Stimulated activated CD8-positive, alpha-beta memory T cell treated with anti-CD3 and anti-CD28 coated beads, Interleukin-15, amount 100 ng/mL, for 24 hours (primary cell): ENCODE measurements at regions not wholly inside any gene's neighbourhood (a gene's known extent, or its start where the extent isn't known, plus 50 kb on each side); places are given as distances from the start of the nearest gene placed in this dataset.
"Not testable (repeated sequence)": the region's sequence is repeated elsewhere in the genome, so short reads cannot be mapped to it uniquely, and the experiment has no call there.

Source experiments
- DNase-seq: peaks from one replicate; pipeline ENCODE4 v3.0.0-alpha.2; 2020; ENCODE audit warnings: low read depth

GRCh38 chr5:1652873-1653697 is 129.3 kb upstream of the LPCAT1 start:
- DNase-seq = no peak

GRCh38 chr5:1651971-1652872 is 128.5 kb upstream of the LPCAT1 start:
- no peak for DNase-seq

DNA sequence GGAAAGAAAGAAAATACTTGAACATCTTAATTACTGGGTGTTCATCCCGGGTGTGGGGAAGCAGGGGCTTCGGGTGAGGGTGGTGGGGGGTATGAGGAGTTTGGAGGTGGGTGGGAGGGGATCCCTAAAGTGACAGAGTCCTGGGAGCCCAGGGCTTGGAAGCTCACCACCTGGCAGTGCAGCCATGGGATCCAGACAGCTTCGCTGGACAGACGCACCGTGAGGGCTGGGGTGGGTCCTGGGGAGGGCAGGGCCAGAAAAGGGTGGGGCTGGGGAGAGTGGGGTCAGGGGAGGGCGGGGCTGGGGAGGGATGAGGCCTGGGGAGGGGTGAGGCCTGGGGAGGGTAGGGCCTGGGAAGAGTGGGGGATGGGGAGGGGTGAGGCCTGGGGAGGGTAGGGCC is 127.5 kb upstream of the LPCAT1 start:
- no peak for DNase-seq

GRCh38 chr5:1649554-1649953 is 125.8 kb upstream of the LPCAT1 start:
- DNase-seq = no peak

DNA sequence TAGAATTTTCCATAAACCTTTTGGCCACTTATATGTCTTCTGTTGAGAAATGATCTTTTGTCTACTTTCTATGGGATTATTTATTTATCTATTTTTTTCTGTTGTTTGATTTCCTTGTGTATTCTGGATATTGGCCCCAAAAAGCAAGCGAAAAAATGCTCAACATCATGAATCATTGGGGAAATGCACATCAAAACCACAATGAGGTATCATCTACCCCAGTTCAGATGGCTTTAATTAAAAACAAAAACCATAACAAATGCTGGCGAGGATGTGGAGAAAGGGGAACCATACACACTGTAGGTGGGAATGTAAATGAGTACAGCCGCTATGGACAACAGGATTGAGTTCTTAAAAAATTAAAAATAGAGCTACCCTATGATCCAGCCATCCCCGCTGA is 125.0 kb upstream of the LPCAT1 start:
- DNase-seq = no peak

DNA sequence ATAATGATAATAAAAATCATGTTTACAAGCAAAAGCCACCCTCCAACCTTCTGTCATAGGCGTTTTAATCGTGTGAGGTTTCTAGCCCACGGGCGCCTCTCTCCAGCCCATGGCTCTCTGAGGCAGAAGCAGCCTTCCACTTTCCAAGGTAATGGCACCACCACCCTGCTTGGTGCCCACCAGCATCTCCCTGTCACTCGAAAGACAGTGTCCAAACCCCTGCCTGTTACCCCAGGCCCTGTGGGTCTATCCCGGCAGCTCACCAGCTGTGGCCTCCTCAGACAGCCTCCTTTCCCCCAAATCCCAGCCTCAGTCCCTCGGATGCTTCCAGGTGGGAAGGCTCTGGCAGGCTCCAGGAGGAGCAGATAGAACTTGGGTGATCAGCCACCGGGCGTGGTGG is 123.8 kb upstream of the LPCAT1 start:
- no peak for DNase-seq

DNA sequence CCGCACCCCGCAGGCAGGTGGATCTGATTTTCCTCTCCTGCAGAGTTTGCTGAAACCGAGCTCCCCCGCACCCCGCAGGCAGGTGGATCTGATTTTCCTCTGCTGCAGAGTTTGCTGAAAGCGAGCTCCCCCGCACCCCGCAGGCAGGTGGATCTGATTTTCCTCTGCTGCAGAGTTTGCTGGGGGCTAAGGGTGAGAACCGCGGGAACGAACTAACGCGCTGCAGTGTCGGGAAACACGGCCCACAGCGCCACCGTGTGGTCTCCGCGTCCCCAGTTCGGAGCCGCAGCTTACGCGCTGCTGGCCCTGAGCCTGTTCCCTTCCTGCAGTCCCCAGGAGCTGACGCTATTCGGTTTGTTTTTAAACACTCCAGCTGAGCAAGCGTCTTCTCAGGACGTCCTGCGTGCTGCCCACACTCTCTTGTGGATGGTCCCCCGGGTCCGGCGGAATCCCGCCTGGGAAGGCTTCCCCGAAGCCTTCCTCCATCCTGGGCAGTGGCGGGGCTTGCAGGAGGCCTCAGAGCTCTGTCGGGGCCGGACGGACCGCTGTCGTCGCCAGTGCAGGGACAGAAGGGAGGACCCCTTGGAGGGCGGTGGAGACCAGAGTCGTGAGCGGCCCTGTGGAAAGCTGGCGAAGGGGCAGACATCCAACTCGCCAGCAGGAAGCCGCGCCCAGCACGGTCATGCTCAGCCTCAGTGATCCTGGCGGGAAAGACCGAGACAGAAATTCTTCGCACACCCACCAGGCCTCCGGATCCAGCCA is 121.2 kb upstream of the LPCAT1 start:
- peak; percentile 68 for DNase-seq

GRCh38 chr5:1644393-1644809 is 120.6 kb upstream of the LPCAT1 start:
- DNase-seq = not testable (repeated sequence)

GRCh38 chr5:1643651-1644392 is 120.1 kb upstream of the LPCAT1 start:
- DNase-seq = no peak

DNA sequence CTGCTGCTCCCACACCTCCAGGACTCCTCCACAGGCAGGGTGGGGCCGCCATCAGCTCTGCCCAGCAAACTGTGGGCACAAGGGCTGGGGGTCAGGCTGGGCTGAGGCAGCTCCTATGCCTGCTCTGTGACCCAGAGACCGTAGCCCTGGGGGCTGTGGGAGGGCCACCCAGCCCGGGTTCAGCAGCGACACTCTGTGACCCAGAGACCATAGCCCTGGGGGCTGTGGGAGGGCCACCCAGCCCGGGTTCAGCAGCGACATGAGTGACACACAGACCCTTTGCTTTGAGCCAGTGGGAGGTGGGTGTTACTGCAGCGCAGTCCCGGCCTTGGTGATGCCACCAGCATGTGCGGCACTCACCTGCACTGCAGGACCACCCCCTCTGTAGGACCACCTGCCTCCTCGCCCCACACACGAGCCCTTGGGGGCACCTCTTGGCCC is 118.9 kb upstream of the LPCAT1 start:
- no peak for DNase-seq

DNA sequence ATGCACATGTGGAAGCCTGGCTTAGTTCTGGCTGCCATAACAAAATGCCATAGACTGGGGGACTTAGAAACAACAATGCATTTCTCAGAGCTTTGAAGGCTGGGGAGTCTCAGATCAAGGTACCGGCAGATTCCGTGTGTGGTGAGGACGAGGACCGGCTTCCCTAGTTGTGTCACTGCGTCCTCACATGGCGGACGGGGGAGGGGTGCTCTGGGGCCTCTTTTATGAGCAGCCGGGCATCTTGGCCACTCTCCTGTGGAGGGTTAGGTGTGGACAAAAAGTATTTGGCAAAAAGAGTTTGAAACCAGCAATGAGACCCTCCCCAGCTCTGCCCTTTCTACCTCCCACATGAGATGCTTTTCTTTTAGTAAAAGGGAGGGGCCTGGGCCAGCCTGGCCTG is 118.5 kb upstream of the LPCAT1 start:
- no peak for DNase-seq

DNA sequence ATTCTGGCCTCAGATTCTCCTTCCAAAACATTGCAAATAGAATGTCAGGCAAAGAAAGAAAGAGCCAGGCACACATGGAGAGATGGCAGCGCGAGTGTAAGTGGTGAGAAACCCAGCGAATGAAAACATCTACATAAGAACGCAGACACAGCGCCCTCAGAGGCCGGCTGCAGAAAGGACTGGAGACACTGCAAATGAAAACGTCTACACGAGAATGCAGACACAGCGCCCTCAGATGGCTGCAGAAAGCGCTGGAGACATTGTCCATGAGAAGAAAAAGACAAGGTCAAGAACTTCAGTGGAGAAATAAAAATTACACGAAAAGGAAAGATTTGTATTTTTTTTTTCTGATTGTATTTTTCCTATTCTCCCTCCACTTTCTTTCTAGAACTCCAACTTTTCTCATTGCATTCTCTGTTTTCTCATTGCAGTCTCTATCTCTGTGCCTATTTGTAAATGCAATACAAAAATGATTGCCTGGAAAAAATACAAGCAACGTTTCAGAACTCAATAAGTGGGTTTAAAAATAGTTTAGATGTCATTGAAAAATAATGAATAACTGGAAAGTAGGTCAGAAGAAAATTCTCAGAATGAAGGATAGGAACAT is 117.9 kb upstream of the LPCAT1 start:
- DNase-seq = no peak

DNA sequence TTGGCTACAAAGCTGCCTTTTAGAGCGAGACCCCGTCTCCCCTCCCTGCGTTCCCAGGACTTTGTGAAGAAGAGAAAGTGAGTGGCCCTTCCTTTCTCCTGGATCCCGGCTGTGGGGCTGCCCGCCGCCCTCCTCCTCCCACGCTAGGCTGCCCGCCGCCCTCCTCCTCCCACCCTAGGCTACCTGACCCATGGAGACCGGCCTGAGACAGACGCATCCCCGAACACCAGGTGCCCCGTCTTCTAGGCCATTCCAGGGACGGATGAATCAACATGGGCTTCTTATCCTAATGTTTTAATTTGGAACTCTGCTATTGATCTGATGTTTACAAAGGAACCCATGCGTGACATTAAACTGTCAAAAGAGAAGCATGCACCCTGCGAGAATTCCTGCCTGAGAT is 117.3 kb upstream of the LPCAT1 start:
- no peak for DNase-seq

DNA sequence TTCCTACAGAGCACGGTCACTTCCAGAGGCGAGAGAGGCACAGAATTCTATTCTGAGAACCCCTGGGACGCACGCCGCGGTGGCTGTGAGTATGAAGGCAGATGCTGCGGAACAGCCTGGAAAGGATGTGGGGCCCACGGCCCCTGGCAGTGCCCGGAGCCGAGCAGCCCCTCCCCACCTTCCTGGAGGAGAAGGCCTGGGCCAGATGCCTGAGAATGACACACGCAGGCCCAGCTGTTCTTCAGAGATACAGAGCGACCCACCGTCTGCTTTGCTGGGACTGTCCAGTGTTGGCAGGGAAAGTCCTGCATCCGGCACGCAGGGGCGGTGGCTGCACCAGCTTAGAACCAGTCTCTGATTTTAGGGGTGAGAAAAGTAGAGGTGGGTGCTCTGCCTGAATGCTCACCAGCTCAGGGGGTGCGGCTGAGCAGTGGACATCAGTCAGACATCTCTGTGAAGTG is 116.7 kb upstream of the LPCAT1 start:
- DNase-seq = no peak

DNA sequence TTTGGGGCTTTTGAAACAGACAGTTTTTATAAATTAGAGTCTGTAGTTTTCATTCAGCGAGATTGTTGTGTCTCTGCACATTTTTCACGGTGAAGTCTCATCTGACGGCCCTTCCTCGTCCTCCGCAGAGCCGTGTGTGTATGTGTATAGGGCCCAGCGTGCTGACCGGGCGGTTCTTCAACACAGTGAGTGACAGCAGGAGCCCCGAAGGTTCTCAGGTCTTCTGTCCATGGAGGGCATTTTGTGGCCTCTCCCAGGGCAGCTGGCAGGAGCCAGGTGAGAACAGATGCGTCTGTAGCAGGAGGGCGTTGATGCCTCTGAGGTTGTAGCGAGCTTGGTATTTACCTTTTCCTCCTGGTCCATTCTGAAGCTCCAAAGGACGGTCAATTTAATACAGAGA is 116.0 kb upstream of the LPCAT1 start:
- DNase-seq = no peak

- no peak for DNase-seq
Observed at GRCh38 chr5:1638658-1639400, 115.1 kb upstream of the LPCAT1 start.

- no peak for DNase-seq
Observed at GRCh38 chr5:1637639-1638481, 114.1 kb upstream of the LPCAT1 start.

DNA sequence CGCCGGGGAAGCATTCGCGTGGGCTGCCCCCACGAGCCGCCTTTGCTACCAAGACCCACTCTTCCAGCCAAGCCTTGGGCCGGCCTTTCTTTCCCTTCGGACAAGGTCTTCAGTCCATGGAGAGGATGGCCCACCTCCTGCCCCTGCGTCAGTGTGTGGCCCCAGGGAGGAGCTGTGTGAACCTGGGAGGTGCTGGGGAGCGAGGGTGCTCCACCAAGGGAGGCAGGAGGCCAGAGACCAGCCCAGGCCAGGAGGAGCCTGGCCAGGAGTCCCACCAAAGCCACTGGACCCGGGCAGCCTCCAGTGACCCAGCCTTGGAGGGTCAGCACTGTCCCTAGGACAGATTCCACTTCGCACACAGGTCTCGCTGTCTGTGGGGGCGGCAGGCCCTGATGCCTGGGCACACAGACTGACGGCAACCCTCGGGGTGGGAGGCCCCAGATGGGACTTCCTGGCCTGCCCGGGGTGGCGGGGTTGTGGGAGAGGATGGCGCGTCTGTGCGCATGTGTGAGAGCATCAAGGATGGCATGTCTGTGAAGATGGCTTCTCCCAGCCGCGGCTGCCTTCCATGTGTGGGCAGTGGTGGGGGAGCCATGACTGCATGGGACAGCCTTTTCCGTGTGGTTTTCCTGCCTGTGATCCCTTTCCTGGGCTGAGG is 113.3 kb upstream of the LPCAT1 start:
- no peak for DNase-seq
